Left lobe of liver (tissue), 2 donors: ENCODE measurements at regions not wholly inside any gene's neighbourhood (a gene's known extent, or its start where the extent isn't known, plus 50 kb on each side); places are given as distances from the start of the nearest gene placed in this dataset.

ENCODE experiments used
- ATAC-seq: fragments of 200-7000 bp; cut with Tn5 transposase; one replicate; pipeline ENCODE4 v1.9.1; 2020; ENCODE audit warnings: mild to moderate bottlenecking, moderate library complexity
- DNase-seq: peaks from one replicate; pipeline ENCODE4 v3.0.0-alpha.2; 2020; ENCODE audit warnings: low spot score
- donor health status: DM: no; HTN: no; CAD: no; lungs with moderate emphysema.
- donor health status: DM: no; HTN: yes; CAD: no.

- ATAC-seq: no peak
- no peak for DNase-seq
Observed at GRCh38 chr1:38097284-38097898, 50.8 kb upstream of the POU3F1 start.
